ENCODE measurements at regions not wholly inside any gene's neighbourhood (a gene's known extent, or its start where the extent isn't known, plus 50 kb on each side); places are given as distances from the start of the nearest gene placed in this dataset.

- DNase-seq = no peak
Measured at GRCh38 chr5:109917154-109917546, 227.4 kb downstream of the MAN2A1 start.

- no peak for DNase-seq
Measured at GRCh38 chr5:109917966-109918365, 228.2 kb downstream of the MAN2A1 start.

GRCh38 chr5:109920736-109921135 lies 231.0 kb downstream of the MAN2A1 start:
- DNase-seq = no peak

DNA sequence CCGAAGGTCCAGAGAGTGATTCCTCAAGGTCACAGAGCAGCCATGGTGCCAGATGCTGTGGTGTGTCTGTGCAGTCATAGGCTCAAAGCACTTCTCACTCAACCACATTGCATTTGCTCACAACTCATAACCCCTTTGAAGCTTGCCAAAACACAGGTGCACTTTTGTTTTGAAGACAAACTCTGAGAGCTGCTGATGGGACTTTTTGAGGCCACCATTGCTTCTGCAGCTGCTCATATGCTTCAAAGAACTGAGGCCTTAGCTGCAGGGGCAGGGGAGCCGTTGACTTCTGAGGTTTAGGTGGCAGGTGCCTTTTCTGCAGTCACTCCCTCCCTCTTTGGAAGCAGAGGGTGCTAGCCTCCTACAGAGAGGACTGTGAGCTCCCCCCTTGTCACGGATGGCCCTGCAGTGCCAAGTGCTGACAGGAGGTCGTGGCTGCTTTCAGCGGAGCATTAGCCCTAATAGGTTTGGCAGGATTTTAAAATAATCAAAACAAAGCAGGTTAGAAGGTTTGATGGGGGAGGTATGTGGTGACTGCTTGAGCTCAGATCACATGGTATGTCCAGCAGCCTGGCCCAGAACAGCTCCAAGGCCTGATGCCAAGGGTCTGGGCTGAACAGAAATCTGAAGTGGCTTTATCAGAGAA lies 232.1 kb downstream of the MAN2A1 start:
- no peak for DNase-seq

GRCh38 chr5:109922381-109922995 lies 232.8 kb downstream of the MAN2A1 start:
- DNase-seq = no peak

- DNase-seq = no peak
Measured at GRCh38 chr5:109923205-109923604, 233.5 kb downstream of the MAN2A1 start.

- DNase-seq = no peak
Measured at GRCh38 chr5:109924237-109925107, 234.7 kb downstream of the MAN2A1 start.

- DNase-seq = no peak
Measured at GRCh38 chr5:109927639-109928038, 237.9 kb downstream of the MAN2A1 start.

- no peak for DNase-seq
Measured at GRCh38 chr5:109928046-109928445, 238.3 kb downstream of the MAN2A1 start.

GRCh38 chr5:109928811-109929210 lies 239.1 kb downstream of the MAN2A1 start:
- no peak for DNase-seq

GRCh38 chr5:109929376-109929775 lies 239.6 kb downstream of the MAN2A1 start:
- no peak for DNase-seq

DNA sequence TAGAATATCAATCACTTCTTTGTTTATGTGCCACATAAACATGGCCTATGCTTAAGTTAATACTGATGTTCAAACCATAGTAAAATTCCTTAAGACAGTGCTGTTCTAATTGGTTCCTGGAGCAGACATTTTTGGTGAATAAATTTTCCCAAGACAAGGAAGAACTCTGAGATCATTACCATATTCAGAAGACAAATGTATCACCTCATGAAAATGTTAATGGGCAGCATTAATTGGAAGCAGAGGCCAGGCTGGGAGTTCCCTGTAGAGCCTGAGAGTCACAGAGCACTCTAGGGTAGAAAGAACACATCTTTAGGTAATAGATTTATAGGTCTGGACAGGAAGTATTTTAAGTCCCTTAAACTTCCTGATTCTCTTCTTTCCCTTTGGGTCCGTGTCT lies 240.2 kb downstream of the MAN2A1 start:
- DNase-seq = no peak

DNA sequence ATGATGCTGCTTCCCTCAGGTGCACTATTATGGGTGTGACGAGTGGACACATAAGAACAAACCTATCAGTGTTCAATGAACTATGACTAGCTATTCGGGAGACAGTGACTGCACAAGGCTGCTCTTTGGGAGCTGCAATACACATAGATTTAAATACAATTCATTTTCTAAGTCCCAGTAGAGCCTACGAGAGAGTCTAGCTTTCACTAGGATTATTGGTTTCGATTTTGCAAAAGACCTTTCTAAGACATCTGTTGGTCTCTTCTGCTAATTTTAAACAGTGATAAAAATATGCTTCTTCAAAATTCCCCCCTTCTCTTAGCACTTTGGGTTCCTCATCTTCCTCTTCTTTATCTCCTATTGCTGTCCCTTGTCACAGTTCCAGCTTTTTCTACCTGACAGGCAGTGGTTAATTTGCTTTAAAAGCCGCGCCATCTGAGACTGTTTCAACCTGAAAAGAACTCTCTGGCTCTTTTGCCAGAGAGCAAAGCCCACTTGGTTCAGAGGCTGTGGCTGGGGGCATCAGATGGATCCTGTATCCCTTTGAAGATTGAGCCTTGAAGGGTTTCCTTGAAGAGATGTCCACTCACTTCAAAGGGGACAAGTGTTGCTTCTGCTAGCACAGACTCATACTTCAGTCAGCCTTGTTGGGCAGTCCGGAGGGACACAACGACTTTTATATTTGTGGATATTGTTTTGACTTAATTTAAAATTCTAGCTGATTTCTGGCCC lies 241.5 kb downstream of the MAN2A1 start:
- DNase-seq = no peak

DNA sequence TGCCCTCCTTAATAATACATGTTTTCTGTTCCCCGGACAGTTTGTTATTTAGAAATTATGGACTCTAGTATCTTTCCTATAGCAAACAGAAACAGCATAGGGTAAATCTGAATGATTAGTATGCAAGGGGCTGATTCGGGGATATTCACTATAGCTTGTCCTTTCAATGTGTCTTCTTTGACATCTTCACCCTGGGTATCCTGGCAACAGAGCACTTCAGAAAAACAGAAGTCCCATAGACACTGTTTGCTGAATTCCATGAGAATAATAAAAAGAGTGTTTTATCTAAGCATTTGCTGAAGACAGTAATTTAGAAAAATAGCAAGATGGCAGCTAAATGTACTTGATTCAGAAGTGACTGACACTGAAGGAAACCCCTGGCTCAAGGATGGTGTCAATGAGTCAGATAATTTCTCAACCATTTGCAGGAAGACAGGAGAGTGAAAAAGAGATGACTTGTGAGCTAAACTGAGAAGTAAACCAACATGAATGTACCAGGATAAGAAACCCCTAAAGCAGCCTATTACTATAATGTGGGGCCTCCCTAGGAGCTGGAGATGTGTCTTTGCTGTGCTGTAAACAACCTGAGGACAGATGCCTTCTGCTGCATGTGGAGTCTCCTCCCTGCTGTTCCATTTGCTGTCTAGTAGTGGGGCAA lies 246.2 kb downstream of the MAN2A1 start:
- DNase-seq = no peak

GRCh38 chr5:109936996-109937395 lies 247.3 kb downstream of the MAN2A1 start:
- no peak for DNase-seq

GRCh38 chr5:109937951-109938350 lies 248.2 kb downstream of the MAN2A1 start:
- no peak for DNase-seq

DNA sequence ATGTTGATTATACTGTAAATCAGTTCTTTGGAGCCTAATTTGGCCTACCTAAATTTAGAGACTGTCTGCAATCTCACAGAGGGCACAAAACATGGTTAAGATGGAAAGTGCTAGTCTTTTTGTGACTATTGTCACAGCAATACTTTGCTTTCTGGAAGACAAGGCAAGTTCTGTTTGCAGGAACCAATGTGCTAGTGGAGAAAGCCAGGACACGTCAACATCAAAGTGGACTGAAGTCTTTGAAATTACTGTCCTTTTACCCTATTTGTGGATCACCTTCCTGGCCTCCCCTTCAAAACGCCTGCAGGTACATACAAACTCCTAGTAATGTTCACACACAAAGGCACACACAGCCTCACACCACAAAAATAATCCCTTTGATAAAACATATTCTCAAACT lies 248.7 kb downstream of the MAN2A1 start:
- DNase-seq = no peak

DNA sequence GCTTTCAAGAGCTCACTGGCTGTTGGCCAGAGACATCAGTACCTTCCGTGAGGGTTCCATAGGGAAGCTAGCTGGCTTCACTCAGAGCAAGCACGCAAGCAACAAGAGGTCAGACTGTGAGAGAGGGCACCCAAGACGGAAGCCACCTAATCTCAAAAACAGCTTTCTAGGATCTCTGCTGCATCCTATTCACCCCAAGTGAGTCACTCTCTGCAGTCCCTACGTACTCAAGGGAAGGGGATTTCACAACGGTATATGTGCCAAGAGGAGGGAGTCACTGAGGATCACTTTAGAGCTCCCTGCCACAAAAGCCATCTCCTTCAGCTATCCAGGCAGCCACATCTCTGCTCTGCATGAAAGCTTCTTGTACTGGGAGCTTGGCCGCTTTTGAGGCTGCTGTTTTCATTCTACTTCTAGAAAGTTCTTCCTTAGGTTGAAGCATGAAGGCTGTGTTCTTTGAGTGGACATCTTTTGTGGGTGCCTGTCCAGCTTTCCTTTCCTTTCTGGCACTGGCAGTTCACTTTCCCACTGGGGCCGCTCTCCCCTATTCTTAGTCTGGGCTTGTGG lies 249.5 kb downstream of the MAN2A1 start:
- DNase-seq = no peak

DNA sequence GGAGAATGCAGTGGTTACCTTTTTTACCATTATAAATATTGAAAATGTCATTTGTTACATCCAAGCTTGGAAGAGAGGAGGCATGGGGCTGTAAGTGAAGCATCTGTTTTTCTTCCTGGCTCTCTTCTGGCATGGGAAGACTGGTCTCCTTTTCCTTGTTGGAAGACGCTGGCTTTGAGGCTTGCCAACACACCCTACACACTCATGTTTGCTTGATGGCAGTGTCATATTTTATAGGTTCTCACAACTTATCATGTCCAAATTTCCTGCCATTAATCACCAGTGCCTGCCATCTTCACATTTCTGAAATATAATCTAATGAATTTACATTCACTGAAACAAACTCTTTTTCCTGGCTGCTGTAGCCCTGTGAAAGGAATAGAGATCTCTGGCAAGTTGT lies 252.9 kb downstream of the MAN2A1 start:
- DNase-seq = no peak

DNA sequence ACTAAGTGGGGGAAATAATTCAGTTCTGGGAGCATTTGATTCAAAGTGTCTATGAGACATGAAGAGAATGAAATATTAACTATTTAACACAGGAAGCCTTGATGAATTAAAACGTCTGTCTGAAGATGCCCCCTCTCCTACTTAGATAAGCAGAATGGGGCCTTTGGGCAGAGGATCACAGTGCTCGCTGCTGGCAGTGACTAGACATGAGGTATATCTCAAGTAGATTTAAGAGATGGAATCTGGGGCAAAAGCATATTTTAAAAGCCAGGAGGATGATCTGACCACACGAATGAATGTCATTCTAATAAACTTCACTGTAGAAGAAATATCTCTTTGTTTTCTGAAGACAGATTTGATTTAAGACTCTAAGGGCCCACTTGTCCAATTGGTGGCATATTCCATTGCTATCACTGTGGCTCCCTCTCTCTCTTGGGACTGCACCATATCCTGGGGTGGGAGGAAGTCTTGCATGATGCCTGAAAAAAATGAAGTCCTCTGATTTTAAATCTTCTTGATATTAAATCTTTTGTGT lies 254.0 kb downstream of the MAN2A1 start:
- DNase-seq = no peak

GRCh38 chr5:109944461-109944860 lies 254.7 kb downstream of the MAN2A1 start:
- no peak for DNase-seq

DNA sequence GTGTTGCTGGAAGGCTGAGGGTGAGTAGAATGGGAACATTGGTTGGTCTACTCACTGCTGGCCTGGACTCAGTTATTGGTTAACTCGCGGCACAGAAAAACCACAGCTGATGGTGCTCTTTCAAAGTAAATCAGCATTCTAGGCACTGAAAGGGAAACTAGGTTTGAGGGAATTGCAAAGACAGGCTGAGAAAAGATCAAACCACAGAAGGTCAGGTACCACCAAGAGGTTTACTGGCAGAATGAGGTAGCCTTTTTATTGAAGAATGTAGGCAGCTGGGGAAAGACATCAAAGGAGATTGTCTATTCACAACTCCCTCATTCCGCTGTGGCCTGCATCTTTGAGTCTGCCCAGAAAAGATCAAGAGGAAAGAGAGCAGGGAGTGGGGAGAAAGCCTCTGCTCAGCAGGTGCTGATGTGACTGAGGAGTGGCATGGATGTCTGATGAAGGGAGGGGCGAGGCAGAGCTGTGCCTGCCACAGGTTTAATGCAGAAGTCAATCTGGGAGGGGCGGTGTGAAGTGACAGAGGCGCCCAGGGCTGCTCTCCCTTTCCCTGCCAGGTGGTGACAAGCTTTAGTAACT lies 255.5 kb downstream of the MAN2A1 start:
- no peak for DNase-seq

Measured in midbrain (tissue), 1 donor.